GM13976 (cell line): ENCODE measurements at regions not wholly inside any gene's neighbourhood (a gene's known extent, or its start where the extent isn't known, plus 50 kb on each side); places are given as distances from the start of the nearest gene placed in this dataset.
"Not testable (repeated sequence)": the region's sequence is repeated elsewhere in the genome, so short reads cannot be mapped to it uniquely, and the experiment has no call there.

Experiments used
- DNase-seq: peaks from one replicate; pipeline ENCODE4 v3.0.0; 2012; ENCODE audit warnings: low spot score
- CTCF ChIP-seq: IDR thresholded peaks from 2 replicates; pipeline ENCODE4 v1.5.1; 2012; ENCODE audit warnings: borderline replicate concordance, mild to moderate bottlenecking; ENCODE audit not compliant: insufficient read depth; ENCODE audit errors: extremely low read depth, missing control alignments, control extremely low read depth
- in situ Hi-C: fragments of 300-500 bp; cut with MboI; formaldehyde crosslinking; loops from one replicate; pipeline ENCODE4 v1.12.0; 2022; ENCODE audit warnings: low sequenced_read_pairs, mixed read lengths, inconsistent platforms; ENCODE audit not compliant: unreplicated experiment

- in situ Hi-C loops, result no loop called here
- TF ChIP-seq CTCF, result no peak
- no peak for DNase-seq
Observed at GRCh38 chr12:75944905-75945432, 86.6 kb downstream of the PHLDA1 start.

GRCh38 chr12:75944097-75944904, 87.3 kb downstream of the PHLDA1 start:
- no peak for TF ChIP-seq CTCF
- DNase-seq, result peak; percentile 58
- in situ Hi-C loops, result no loop called here

- no peak for TF ChIP-seq CTCF
- in situ Hi-C loops, result no loop called here
- DNase-seq, result no peak
Observed at GRCh38 chr12:75943730-75944096, 87.9 kb downstream of the PHLDA1 start.

- in situ Hi-C loops, DNase-seq: not testable (repeated sequence)
Observed at GRCh38 chr12:75941661-75942060, 89.9 kb downstream of the PHLDA1 start.

- TF ChIP-seq CTCF, result no peak
- no peak for DNase-seq
- in situ Hi-C loops, result no loop called here
Observed at GRCh38 chr12:75939016-75939642, 92.4 kb downstream of the PHLDA1 start.

- DNase-seq, result no peak
- in situ Hi-C loops, result no loop called here
- TF ChIP-seq CTCF, result no peak
Observed at GRCh38 chr12:75938189-75938588, 93.4 kb downstream of the PHLDA1 start.

- in situ Hi-C loops, result no loop called here
- no peak for DNase-seq
- TF ChIP-seq CTCF, result no peak
Observed at GRCh38 chr12:75937486-75937885, 94.1 kb downstream of the PHLDA1 start.
